Activated naive CD4-positive, alpha-beta T cell treated with anti-CD3 and anti-CD28 coated beads, Interleukin-2, amount 50 U/mL, for 72 hours (primary cell): ENCODE measurements at regions not wholly inside any gene's neighbourhood (a gene's known extent, or its start where the extent isn't known, plus 50 kb on each side); places are given as distances from the start of the nearest gene placed in this dataset.
"Not testable (repeated sequence)": the region's sequence is repeated elsewhere in the genome, so short reads cannot be mapped to it uniquely, and the experiment has no call there.

Experiments used
- ATAC-seq, 2 donors: fragments of 150-1000 bp; cut with Tn5 transposase; 2 replicates each; pipeline ENCODE4 v1.10.0; 2021; ENCODE audit warnings: mild to moderate bottlenecking in 2 of 2, moderate library complexity in 2 of 2
- DNase-seq, 2 donors: peaks; one replicate each; pipeline ENCODE4 v3.0.0; 2021 to 2022; ENCODE audit warnings: low spot score in 2 of 2
- H3K27ac Mint-ChIP-seq, 2 donors: one replicate each; pipeline ENCODE4 v1.8.0; 2022; ENCODE audit warnings: mild to moderate bottlenecking in 2 of 2, mixed read lengths in 2 of 2
- H3K36me3 Mint-ChIP-seq, 2 donors: one replicate each; pipeline ENCODE4 v1.8.0; 2022; ENCODE audit warnings: mixed read lengths in 2 of 2
- H3K9me3 Mint-ChIP-seq, 2 donors: one replicate each; pipeline ENCODE4 v1.8.0; 2022; ENCODE audit warnings: mixed read lengths in 2 of 2

- Mint-ChIP-seq H3K36me3 (peaks cover 0 to 9% of the 10 kb centered on the region in 2 donors), H3K27ac (no peak overlapping the region), H3K9me3 (peaks cover 38 to 45% of the 10 kb centered on the region in 2 donors)
- no peak for DNase-seq
- ATAC-seq, result no peak
Observed at GRCh38 chr4:91653067-91653466, 650.7 kb upstream of the GRID2 start.

GRCh38 chr4:91681091-91681490, 622.7 kb upstream of the GRID2 start:
- Mint-ChIP-seq H3K36me3 (no peaks in the 10 kb centered on the region), H3K27ac (no peak overlapping the region), H3K9me3 (peaks cover 8 to 15% of the 10 kb centered on the region in 2 donors)
- no peak for ATAC-seq
- DNase-seq, result no peak

GRCh38 chr4:91681544-91681943, 622.2 kb upstream of the GRID2 start:
- H3K27ac Mint-ChIP-seq, result no peak overlapping the region
- DNase-seq (no peak), ATAC-seq (no peak)
- peaks cover 8 to 15% of the 10 kb centered on the region in 2 donors for H3K9me3 Mint-ChIP-seq
- H3K36me3 Mint-ChIP-seq, result no peaks in the 10 kb centered on the region

- ATAC-seq (no peak), DNase-seq (no peak)
- no peak overlapping the region for H3K27ac Mint-ChIP-seq
- no peaks in the 10 kb centered on the region for H3K36me3 Mint-ChIP-seq
- H3K9me3 Mint-ChIP-seq, result peaks cover 4 to 13% of the 10 kb centered on the region in 2 donors
Observed at GRCh38 chr4:91684955-91685354, 618.8 kb upstream of the GRID2 start.

GRCh38 chr4:91688413-91688812, 615.4 kb upstream of the GRID2 start:
- H3K9me3 Mint-ChIP-seq, result peaks cover 22 to 25% of the 10 kb centered on the region in 2 donors
- ATAC-seq (no peak), DNase-seq (no peak)
- peaks cover 0 to 6% of the 10 kb centered on the region in 2 donors for H3K36me3 Mint-ChIP-seq
- no peak overlapping the region for H3K27ac Mint-ChIP-seq

- H3K36me3 Mint-ChIP-seq, ATAC-seq: not testable (repeated sequence)
Observed at GRCh38 chr4:91699691-91700090, 604.1 kb upstream of the GRID2 start.

GRCh38 chr4:91729851-91730250, 573.9 kb upstream of the GRID2 start:
- peaks cover 7 to 11% of the 10 kb centered on the region in 2 donors for H3K9me3 Mint-ChIP-seq
- DNase-seq (no peak), ATAC-seq (no peak)
- H3K36me3 Mint-ChIP-seq, result no peaks in the 10 kb centered on the region
- H3K27ac Mint-ChIP-seq, result no peak overlapping the region

More at GRCh38 chr4:91699691-91700090, 604.1 kb upstream of the GRID2 start:
- DNase-seq, H3K27ac Mint-ChIP-seq: not testable (repeated sequence)
- H3K9me3 Mint-ChIP-seq, result peaks cover 8 to 27% of the 10 kb centered on the region in 2 donors

- Mint-ChIP-seq H3K36me3 (no peaks in the 10 kb centered on the region), H3K9me3 (peaks cover 7 to 11% of the 10 kb centered on the region in 2 donors), H3K27ac (no peak overlapping the region)
- no peak for DNase-seq
- ATAC-seq, result no peak
Observed at GRCh38 chr4:91734682-91735081, 569.1 kb upstream of the GRID2 start.

- not testable (repeated sequence) for H3K27ac Mint-ChIP-seq, H3K36me3 Mint-ChIP-seq, DNase-seq, ATAC-seq
- peaks cover 10 to 18% of the 10 kb centered on the region in 2 donors for H3K9me3 Mint-ChIP-seq
Observed at GRCh38 chr4:91738831-91739230, 564.9 kb upstream of the GRID2 start.

GRCh38 chr4:91746551-91746950, 557.2 kb upstream of the GRID2 start:
- DNase-seq (no peak), ATAC-seq (no peak)
- peaks cover 25 to 29% of the 10 kb centered on the region in 2 donors for H3K9me3 Mint-ChIP-seq
- H3K27ac Mint-ChIP-seq, result no peak overlapping the region
- H3K36me3 Mint-ChIP-seq, result peaks cover 0 to 7% of the 10 kb centered on the region in 2 donors

- Mint-ChIP-seq H3K36me3 (no peaks in the 10 kb centered on the region), H3K9me3 (peaks cover 4 to 12% of the 10 kb centered on the region in 2 donors), H3K27ac (no peak overlapping the region)
- no peak for ATAC-seq
- no peak for DNase-seq
Observed at GRCh38 chr4:91751961-91752360, 551.8 kb upstream of the GRID2 start.

GRCh38 chr4:91754716-91755115, 549.0 kb upstream of the GRID2 start:
- ATAC-seq (no peak), DNase-seq (no peak)
- Mint-ChIP-seq H3K9me3 (peaks cover 4 to 17% of the 10 kb centered on the region in 2 donors), H3K36me3 (no peaks in the 10 kb centered on the region), H3K27ac (no peak overlapping the region)

- H3K27ac Mint-ChIP-seq, result no peak overlapping the region
- ATAC-seq (no peak), DNase-seq (no peak)
- H3K36me3 Mint-ChIP-seq, result no peaks in the 10 kb centered on the region
- H3K9me3 Mint-ChIP-seq, result peaks cover 0 to 13% of the 10 kb centered on the region in 2 donors
Observed at GRCh38 chr4:91758487-91758886, 545.3 kb upstream of the GRID2 start.

GRCh38 chr4:91764085-91764484, 539.7 kb upstream of the GRID2 start:
- Mint-ChIP-seq H3K27ac (no peak overlapping the region), H3K9me3 (peaks cover 7 to 13% of the 10 kb centered on the region in 2 donors), H3K36me3 (no peaks in the 10 kb centered on the region)
- DNase-seq, result no peak
- ATAC-seq, result no peak

- Mint-ChIP-seq H3K27ac (no peak overlapping the region), H3K9me3 (peaks cover 23 to 25% of the 10 kb centered on the region in 2 donors), H3K36me3 (peaks cover 4 to 16% of the 10 kb centered on the region in 2 donors)
- DNase-seq, result no peak
- ATAC-seq, result no peak
Observed at GRCh38 chr4:91769912-91770311, 533.9 kb upstream of the GRID2 start.

GRCh38 chr4:91791631-91792030, 512.1 kb upstream of the GRID2 start:
- H3K9me3 Mint-ChIP-seq, ATAC-seq, DNase-seq, H3K27ac Mint-ChIP-seq, H3K36me3 Mint-ChIP-seq: not testable (repeated sequence)

- Mint-ChIP-seq H3K27ac (no peak overlapping the region), H3K9me3 (peaks cover 0 to 15% of the 10 kb centered on the region in 2 donors), H3K36me3 (no peaks in the 10 kb centered on the region)
- DNase-seq (no peak), ATAC-seq (no peak)
Observed at GRCh38 chr4:91795947-91796346, 507.8 kb upstream of the GRID2 start.

- H3K27ac Mint-ChIP-seq, result no peak overlapping the region
- no peaks in the 10 kb centered on the region for H3K36me3 Mint-ChIP-seq
- ATAC-seq (no peak), DNase-seq (no peak)
- peaks cover 21 to 30% of the 10 kb centered on the region in 2 donors for H3K9me3 Mint-ChIP-seq
Observed at GRCh38 chr4:91812319-91812718, 491.4 kb upstream of the GRID2 start.

GRCh38 chr4:91824773-91825172, 479.0 kb upstream of the GRID2 start:
- ATAC-seq (no peak), DNase-seq (no peak)
- Mint-ChIP-seq H3K36me3 (peaks cover 0 to 22% of the 10 kb centered on the region in 2 donors), H3K27ac (no peak overlapping the region), H3K9me3 (peaks cover 24 to 31% of the 10 kb centered on the region in 2 donors)
